ENCODE measurements at regions not wholly inside any gene's neighbourhood (a gene's known extent, or its start where the extent isn't known, plus 50 kb on each side); places are given as distances from the start of the nearest gene placed in this dataset.

DNA sequence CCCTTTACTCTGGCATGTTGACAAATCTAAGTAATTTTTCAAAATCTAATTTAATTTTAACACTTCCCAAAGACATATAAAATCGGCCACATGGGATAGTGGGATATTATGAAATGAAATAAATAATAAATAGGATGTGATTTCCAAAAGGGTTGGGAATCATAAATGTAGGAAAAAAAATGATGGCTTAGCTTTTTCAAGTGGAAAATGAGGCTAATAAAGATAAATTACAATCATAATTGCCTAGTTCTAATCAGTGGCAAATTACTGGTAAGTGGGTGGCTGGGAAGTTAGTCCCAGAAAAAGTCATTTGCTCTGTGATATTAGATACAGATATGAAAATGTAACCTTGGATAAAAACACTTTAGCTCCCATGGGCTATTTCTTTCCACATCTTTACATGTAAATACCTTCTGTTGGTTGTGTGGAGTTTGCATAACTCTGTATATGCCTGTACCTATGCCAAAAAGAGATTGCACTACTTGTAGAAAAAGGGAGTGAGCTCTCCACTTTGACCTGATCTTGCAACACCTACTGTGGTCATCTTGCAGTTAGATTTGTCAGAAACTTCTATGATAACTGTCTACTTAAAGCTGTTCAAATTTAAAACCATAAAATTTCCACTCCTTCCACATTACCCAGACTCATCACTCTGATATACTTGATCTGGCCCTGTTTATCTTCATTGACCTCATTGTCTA lies 284.6 kb upstream of the KAZN start:
- TF ChIP-seq CTCF (IDR thresholded peaks at IDR 0.05) = no peak
- TF ChIP-seq EZH2 (IDR thresholded peaks at IDR 0.05; ENCODE audit: borderline replicate concordance, insufficient read depth, low read depth, low read length, poor library complexity, severe bottlenecking) = no peak

Measured in B cell (primary cell).